Inferior parietal cortex (tissue), 1 donor: ENCODE measurements at regions not wholly inside any gene's neighbourhood (a gene's known extent, or its start where the extent isn't known, plus 50 kb on each side); places are given as distances from the start of the nearest gene placed in this dataset.

Source experiments
- DNase-seq: peaks from one replicate; pipeline ENCODE4 v3.0.0-alpha.2; 2016; ENCODE audit errors: extremely low spot score

DNA sequence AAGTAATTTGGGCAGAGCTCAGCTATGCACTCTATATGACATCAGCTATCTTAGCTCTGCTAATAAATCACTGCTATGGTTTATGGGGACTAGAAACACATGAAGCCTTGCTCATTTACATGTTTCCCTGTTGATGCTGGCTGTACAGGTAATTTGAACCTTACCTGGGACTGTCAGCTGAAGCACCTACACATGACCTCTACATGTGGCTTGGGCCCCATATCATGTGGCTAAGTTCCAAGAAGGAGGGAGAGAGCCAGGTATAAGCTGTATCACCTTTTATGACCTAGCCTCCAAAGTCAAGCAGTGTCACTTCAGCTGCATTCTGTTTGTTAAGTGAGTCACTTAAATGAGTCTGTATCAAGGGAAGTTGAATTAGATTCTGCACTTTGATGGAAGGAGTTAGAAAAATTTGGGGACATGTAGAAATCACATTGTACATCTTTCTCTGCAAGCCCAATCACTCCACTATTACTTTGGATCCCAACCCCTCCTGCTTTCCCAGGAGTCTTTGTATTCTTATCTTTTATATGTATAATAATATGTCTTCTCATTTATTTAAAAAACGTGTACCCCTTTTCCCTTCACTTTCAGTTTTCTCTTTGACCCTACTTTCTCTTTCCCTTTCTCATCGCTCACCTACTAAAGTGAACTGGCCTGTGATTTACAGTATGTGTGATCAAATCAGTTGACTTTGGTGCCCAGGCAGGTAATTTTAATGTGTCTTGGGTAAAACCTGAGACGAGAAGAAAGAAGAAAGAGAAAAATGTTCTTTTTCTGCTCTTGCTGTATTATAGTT, 53.4 kb upstream of the PRKACB start:
- no peak for DNase-seq

DNA sequence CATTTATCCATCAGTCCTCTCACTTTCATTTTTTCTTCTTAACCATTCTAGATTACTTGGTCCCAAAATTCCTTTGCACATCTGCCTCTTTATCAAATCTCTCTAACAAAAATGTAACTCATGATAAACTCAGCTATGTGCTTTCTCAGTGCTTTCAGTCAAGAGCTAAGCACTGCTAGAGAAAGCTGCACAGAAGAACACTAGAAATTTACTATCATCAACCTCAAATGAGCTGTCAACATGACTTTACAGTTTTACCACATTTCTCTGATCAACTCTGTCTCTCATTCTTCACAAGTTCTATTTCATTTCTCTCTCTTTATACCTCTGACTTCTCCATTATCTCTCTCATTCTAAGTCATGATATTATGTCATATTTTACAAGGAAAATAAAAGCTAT, 54.2 kb upstream of the PRKACB start:
- no peak for DNase-seq

DNA sequence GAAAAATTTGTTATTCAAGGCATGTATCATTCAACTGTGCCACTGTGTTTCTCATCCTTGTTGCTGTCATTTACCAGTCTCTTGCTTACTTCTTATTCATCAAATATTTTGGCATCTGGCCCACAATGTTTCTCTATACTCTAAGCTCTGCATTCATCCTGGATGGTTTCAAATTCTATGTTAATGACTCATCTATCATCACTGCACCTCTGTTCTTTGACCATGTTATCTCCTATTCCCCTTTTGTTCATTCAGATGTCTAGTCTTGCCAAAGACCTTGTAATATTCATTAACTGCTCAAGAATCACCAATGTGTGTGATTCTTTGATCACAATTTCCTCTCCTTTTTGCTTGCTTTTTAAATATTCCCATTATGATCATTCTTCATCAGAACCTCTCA, 54.6 kb upstream of the PRKACB start:
- no peak for DNase-seq

DNA sequence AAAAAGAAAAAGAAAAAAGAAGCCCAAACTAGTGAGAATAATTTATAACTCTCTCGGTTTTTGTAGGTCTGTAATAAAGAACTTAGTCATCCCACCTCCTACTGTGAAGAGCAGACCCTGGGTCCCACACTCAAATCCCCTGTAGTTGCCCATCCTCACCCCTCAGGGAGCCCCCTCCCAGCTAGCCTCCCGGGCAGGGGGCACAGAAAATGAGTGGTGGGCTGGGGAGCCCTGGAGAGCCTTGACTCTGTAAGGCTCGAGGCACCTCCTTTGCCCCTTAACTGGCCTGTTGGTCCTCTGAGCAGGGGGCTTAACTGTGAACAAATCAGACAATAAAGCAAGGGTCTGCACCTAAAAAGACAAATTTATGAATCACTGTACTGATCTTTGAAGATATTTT, 57.5 kb upstream of the PRKACB start:
- DNase-seq: no peak

DNA sequence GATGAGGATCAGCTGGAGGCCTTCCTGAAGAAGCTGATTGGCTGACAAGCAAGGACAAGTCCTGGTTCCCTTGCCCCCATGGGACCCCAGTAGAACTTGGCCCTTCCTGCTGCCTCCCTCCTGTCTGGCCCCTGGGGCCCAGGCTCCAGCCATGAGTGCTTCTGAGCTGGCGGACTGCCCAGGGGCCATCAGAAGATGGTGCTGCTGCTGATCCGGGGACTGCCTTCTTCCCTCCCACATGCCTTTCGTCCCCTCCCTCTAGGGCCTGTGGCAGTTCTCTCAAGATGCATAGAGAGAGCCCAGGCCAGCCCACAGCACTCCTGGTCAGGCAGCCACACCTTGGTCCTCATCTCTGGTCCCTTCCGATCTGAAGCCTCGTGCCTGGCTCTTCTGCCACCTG, 57.9 kb upstream of the PRKACB start:
- DNase-seq: no peak

DNA sequence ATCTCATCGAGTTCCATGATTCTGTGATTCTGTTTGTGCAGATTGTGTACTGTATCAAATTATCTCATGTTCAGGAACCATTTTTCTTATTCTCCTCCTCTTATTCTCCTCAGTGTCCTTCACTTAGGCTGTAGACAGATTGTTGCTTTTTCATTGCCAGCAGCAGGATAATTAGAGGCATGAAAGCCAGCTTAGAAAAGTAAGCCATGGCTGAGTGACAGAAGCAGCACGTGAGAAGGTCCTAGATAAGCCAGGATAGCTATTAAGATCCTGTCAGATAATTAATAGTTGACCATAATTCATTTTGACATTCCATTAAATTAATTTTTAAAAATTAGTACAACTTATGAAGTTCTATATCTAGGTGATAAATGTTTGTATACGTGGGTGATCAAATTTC, 60.8 kb upstream of the PRKACB start:
- DNase-seq: peak; percentile 24

DNA sequence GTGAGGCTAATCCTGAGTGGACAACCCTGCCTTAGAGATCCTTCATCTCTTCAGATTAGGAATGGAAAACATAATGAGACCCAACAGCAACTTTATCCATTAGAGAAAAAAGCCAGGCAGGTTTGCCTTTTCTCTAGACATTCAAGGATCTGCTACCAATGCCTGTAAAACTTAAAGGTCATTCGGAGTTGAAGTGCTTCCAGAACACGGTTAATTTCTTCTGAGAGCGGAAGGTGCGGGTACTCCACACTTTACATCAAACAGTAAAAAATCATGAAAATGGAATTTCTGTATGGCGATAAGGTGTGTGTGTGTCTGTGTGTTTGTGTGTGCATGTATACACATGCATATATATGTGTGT, 65.2 kb upstream of the PRKACB start:
- peak; percentile 34 for DNase-seq

DNA sequence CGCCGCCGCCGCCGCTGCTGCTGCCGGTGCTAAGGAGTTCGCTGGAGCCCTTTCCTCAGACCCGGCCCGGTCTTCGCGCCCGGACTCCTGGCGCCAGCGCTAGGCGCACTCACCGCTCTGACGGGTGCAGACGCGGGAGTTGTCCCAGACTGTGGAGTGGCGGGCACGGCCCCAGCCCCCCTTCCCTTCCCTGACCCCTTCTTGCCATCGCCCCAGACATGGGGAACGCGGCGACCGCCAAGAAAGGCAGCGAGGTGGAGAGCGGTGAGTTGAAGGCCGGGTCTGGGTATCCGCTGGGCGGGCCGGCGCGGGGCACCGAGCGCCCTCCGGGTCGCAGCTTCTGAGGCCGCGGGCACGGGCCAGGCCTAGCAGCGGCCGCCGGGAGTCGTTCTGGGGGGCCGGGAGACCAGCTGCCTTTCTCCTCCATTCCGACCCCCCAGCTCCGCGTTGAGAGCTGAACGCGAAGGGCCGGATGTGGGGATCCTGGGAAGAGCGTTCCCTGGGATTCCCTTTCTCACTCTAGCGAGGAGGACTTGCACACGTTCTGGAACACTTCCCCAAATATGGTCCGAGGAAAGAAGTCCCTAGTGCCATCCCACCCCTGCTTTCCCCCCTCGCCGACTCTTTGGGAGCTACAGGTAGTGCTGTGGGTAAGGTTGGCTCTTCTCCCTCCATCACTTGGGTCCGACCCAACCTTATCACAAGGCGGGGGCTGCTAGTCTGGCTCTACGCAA, 65.8 kb upstream of the PRKACB start:
- peak; percentile 34 for DNase-seq

DNA sequence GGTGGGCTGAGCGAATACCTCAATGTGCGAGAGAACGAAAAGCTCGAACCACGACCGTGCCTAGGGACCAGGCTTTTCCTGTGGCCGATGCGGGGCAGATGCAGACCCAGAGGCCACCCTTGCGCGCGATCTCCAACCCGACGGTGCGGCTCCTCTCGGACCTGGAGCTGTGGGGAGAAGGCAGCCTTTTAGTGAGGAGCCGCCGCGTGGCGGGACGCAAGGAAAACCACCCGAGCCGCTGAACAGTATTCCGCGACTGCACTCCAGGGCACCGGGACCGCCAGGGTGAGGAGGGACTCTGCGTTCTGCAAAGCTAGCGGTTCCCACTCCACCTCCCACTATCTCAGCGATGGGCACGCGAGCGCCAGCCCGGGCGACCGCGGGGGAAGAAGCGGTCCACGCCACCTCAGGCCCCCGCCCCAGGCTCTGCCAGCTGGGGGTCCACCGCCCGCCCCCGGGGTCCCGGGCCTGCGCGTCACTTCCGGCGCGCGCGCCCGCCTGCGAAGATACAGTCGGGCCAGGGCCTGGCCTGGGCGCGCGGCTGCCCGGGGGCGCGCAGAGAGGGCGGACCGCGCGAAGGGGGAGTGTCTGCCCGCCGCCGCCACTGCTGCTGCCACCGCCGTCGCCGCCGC, 66.5 kb upstream of the PRKACB start:
- peak; percentile 76 for DNase-seq

DNA sequence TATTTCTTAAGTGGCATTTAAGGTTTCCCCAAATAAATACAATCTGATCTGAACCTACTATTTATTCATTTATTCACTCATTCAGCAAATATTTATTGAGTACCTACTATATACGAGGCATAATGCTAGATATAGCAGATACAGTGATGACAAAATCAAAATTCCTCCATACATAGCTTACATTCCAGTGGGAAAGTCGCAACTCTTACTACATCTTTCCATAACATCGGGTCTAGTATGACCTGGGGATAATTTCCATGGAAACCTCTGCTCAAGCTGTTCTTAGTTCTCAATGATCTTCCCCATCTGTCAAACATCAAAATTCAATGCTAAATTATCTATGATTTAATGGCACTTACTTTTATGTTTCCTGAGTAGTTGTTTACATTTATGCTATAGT, 70.8 kb upstream of the PRKACB start:
- DNase-seq: no peak

DNA sequence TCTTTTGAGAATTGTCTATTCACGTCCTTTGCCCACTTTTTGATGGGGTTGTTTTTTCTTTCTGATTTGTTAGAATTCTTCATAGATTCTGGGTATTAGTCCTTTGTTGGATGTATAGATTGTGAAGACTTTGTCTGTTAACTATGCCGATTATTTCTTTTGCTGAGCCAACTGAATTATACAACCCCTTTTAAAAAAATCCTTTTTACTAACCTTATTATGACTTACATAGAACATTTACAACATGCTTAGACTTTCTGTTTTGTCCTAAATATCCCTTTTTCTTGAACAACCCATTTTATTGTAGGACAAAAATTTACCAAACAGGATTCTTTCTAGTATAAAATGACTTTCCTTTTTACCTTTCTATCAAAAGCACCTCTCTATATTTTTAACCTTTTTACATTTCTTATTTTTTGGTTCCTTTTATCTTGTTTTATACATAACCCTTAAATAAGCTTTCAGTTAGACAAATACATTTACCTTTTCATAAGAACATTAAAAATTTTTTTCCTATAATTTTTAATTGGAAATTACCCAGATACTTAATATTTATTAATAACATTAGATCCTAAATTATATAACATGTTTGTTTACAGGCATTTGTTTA, 70.4 kb upstream of the TTLL7 start:
- no peak for DNase-seq

DNA sequence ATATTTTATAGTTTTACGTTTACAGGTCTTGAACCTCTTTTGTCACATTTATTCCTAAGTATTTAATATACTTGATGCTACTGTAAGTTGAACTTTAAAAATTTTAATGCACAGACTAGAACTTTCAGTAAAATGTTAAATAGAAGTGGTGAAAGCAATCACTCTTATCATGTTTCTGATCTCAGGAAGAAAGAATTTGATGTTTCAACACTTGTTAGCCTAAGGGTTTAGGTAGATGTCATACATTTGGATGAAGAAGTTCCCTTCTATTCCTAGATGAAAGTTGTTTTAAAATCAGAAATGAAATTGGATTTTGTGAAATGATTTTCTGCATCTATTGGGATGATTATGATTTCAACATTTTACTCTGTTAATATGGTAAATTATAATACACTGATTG, 63.6 kb upstream of the TTLL7 start:
- no peak for DNase-seq

DNA sequence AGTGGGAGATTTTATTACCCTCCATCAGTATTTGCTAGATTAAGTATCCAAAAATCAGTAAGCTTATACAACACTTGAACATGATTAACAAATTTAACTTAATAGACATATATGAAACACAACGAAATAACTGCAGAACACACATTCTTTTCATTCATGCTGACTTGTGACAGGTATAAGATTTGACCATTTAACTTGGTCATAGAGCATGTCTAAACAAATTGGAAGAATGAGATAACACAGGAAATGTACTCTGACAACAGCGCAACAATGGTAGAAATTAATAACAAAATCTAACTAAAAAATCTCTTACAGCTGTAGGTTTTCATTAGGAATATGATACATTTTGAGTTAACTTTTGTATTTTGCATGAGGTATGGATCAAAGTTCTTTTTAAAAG, 62.4 kb upstream of the TTLL7 start:
- DNase-seq: no peak

DNA sequence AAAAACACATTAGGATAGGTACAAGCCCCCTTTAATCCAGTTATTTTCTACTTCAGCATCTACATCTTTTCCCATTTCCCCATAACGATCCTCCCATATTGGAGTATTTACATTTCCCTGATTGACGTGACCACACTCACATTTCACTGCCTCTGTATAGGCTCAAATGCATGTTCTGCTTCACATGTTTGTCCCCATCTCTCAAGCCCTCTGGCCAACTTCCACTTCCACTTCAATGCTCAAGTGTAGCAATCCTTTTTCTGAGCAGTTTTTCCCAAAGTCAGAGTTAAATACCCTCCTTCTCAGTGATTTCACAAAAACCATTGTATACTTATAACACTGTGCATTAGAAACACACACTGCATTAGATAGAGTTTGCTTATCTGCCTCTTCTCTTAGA, 61.8 kb upstream of the TTLL7 start:
- no peak for DNase-seq

DNA sequence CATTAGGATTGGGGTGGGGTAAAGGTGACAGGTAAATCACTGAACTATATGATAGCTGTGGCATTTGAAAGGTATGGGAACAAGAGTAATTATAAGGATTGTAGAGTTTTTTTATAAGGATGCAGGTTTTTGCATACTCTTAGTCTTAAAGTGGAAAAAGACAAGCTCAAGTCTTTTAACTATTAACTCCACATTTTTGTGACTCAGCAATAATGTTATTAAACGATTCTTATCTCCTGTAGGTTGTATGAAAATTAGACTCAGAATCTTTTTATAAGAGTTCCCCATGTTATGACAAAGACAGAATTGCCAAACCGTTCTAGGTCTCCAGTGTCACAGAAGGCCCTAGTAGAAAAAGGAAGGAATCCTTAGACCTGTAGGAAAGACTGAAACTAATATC, 49.9 kb upstream of the TTLL7 start:
- no peak for DNase-seq
